Astrocyte (in vitro differentiated cells and primary cell): ENCODE measurements at regions not wholly inside any gene's neighbourhood (a gene's known extent, or its start where the extent isn't known, plus 50 kb on each side); places are given as distances from the start of the nearest gene placed in this dataset.

Experiments
- EZH2 ChIP-seq: IDR thresholded peaks from 2 replicates; pipeline ENCODE4 v1.6.1; 2012; ENCODE audit warnings: mild to moderate bottlenecking, low read length, inconsistent platforms; ENCODE audit not compliant: insufficient read depth
- TF ChIP-seq, protein P1 (sequence below): IDR thresholded peaks from 2 replicates; pipeline ENCODE4 v1.5.1; 2011; ENCODE audit warnings: low read depth, mild to moderate bottlenecking, inconsistent platforms, low read length, moderate library complexity; ENCODE audit not compliant: insufficient read depth

DNA sequence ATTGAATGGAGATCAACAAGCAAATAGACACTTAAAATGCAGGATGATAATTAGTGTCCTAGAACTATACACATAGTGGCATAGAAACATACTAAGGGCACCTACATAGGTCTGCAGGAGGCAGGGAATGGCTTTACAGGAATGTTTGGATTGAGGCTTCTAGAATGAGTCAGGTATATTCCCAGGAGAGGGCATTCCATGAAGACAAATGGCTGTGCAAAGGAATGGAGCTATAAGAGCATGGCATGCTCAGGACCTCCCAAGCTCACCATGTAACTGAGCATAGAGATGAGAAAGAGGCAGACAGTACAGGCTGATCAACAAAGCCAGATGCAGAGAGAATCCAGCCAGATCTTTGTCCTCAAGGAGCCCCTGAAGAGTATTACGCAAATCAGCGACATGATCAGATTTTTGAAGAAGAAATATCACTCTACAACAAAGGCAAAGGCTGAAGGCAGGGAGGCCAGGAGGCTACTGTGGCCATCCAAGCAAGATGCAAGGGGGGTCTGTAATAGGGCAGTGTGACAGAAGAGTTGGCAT is 211.1 kb upstream of the MTNR1B start:
- TF ChIP-seq, protein P1, sequence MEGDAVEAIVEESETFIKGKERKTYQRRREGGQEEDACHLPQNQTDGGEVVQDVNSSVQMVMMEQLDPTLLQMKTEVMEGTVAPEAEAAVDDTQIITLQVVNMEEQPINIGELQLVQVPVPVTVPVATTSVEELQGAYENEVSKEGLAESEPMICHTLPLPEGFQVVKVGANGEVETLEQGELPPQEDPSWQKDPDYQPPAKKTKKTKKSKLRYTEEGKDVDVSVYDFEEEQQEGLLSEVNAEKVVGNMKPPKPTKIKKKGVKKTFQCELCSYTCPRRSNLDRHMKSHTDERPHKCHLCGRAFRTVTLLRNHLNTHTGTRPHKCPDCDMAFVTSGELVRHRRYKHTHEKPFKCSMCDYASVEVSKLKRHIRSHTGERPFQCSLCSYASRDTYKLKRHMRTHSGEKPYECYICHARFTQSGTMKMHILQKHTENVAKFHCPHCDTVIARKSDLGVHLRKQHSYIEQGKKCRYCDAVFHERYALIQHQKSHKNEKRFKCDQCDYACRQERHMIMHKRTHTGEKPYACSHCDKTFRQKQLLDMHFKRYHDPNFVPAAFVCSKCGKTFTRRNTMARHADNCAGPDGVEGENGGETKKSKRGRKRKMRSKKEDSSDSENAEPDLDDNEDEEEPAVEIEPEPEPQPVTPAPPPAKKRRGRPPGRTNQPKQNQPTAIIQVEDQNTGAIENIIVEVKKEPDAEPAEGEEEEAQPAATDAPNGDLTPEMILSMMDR: no peak
- TF ChIP-seq EZH2: no peak
